DND-41 (cell line): ENCODE measurements at regions not wholly inside any gene's neighbourhood (a gene's known extent, or its start where the extent isn't known, plus 50 kb on each side); places are given as distances from the start of the nearest gene placed in this dataset.

ENCODE experiments used
- ATAC-seq: fragments of 200-7000 bp; cut with Tn5 transposase; 3 replicates; pipeline ENCODE4 v1.9.1; 2021; ENCODE audit warnings: low read depth; ENCODE audit not compliant: insufficient read depth
- DNase-seq: peaks from one replicate; pipeline ENCODE4 v3.0.0-alpha.2; 2020
- H2AFZ ChIP-seq: 2 replicates; pipeline ENCODE4 v1.6.0; 2012; ENCODE audit warnings: low read depth, low read length
- H3K27ac ChIP-seq: 2 replicates; pipeline ENCODE4 v1.5.1; 2012; ENCODE audit warnings: low read length, inconsistent platforms
- H3K27me3 ChIP-seq: fragments of 200-600 bp; sonication (generic); 2 replicates; pipeline ENCODE4 v1.6.0; 2012; ENCODE audit warnings: low read length, mild to moderate bottlenecking, inconsistent platforms; ENCODE audit not compliant: insufficient read depth, poor library complexity
- H3K36me3 ChIP-seq: 2 replicates; pipeline ENCODE4 v1.5.1; 2012; ENCODE audit warnings: low read length, inconsistent platforms; ENCODE audit not compliant: insufficient read depth
- H3K4me1 ChIP-seq: 2 replicates; pipeline ENCODE4 v1.5.1; 2012; ENCODE audit warnings: mild to moderate bottlenecking, low read length; ENCODE audit not compliant: insufficient read depth
- H3K4me2 ChIP-seq: 2 replicates; pipeline ENCODE4 v1.6.0; 2012; ENCODE audit warnings: mild to moderate bottlenecking, moderate library complexity, low read length, inconsistent platforms; ENCODE audit not compliant: insufficient read depth
- H3K4me3 ChIP-seq, 2 experiments: fragments of 200-600 bp in 1 of 2; shearing (Covaris generic) in 1 of 2; 2 replicates each; pipeline ENCODE4 v1.5.1; 2012 to 2016; ENCODE audit warnings: inconsistent platforms in 2 of 2, low read length in 2 of 2, mild to moderate bottlenecking in 2 of 2, low read depth in 1 of 2, moderate library complexity in 1 of 2
- H3K79me2 ChIP-seq: 2 replicates; pipeline ENCODE4 v1.6.0; 2012; ENCODE audit warnings: low read length, inconsistent platforms; ENCODE audit not compliant: insufficient read depth
- H3K9ac ChIP-seq: 2 replicates; pipeline ENCODE4 v1.6.0; 2012; ENCODE audit warnings: low read depth, mild to moderate bottlenecking, inconsistent platforms, low read length, moderate library complexity
- H3K9me3 ChIP-seq: 2 replicates; pipeline ENCODE4 v1.5.1; 2012; ENCODE audit warnings: low read length, moderate library complexity, mild to moderate bottlenecking, inconsistent platforms; ENCODE audit not compliant: insufficient read depth, severe bottlenecking
- H4K20me1 ChIP-seq: 2 replicates; pipeline ENCODE4 v1.6.0; 2012; ENCODE audit warnings: low read length; ENCODE audit not compliant: insufficient read depth
- CTCF ChIP-seq: IDR thresholded peaks from 2 replicates; pipeline ENCODE4 v1.5.1; 2012; ENCODE audit warnings: borderline replicate concordance, low read length, moderate library complexity, mild to moderate bottlenecking; ENCODE audit not compliant: poor library complexity, severe bottlenecking; ENCODE audit errors: extremely low read depth
- EZH2 ChIP-seq: IDR thresholded peaks from 3 replicates; pipeline ENCODE4 v1.6.1; 2012; ENCODE audit warnings: borderline replicate concordance, low read depth, mild to moderate bottlenecking, moderate library complexity, low read length, inconsistent platforms; ENCODE audit not compliant: severe bottlenecking

DNA sequence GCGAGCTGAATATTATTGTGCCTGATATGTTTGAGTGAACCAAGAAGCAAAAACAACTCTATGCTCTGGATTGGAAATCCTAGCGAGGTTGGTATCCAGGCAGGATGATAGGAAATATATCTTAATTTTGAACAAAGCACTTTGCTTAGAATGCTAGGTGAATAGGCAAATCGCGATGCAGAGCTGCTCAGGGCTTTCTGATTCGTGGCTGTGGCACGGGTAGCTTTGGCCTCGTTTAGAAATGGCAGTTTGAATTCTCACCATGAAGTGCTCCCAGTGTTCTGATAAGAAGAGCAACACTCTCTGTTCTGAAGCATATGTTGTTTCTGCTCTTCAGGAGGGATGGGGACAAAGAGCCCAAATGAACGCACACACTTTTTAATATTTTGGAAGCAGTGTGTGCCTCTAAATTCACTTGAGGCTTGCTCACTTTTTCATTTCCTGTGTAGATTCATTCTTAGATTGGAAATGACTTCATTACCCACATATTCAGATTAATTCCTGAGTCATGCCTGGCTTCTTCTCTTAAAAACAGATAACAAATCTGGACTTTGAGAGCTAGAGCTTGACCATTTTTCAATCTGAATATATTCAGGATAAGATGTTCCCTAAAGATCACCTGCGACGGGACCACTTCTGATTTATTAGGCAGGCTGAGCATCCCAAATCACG is 200.9 kb downstream of the RPAP3 start:
- H3K27ac ChIP-seq: no peak overlapping the region
- ATAC-seq: no peak
- no peak for TF ChIP-seq EZH2
- TF ChIP-seq CTCF: no peak

DNA sequence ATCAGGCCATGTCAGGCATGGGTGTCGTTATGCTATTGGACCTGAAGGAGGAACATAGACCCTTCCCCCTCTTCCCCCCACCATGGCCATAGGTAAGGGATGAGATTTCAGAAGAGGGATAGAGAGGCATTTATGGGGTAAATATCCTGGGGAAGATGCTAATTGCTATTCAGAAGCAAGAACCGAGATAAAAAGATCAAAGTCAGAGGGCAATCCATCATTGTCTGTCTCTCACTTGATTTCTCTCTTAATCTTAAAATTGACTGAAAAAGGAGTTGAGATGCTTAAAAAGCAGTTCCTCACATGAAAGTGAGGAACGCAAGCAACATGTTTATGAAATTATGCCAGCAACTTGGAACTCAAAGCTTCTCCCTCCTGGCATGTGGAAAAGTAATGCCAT is 212.0 kb downstream of the RPAP3 start:
- no peak for DNase-seq
- Histone ChIP-seq H3K9me3 (no peaks in the 10 kb centered on the region), H3K27ac (no peak overlapping the region), H3K4me1 (no peaks in the 10 kb centered on the region), H2AFZ (no peak overlapping the region), H3K27me3 (no peaks in the 10 kb centered on the region), H3K4me2 (no peak overlapping the region), H3K36me3 (no peaks in the 10 kb centered on the region), H4K20me1 (no peaks in the 10 kb centered on the region), H3K4me3 (no peak overlapping the region), H3K79me2 (no peaks in the 10 kb centered on the region), H3K9ac (no peak overlapping the region)
- ATAC-seq: no peak
- TF ChIP-seq EZH2: no peak
- TF ChIP-seq CTCF: no peak

More for the DNA sequence above, 200.9 kb downstream of the RPAP3 start:
- no peaks in the 10 kb centered on the region for H3K79me2 ChIP-seq
- H3K4me1 ChIP-seq: 0 out of 2 replicates have a peak, but pooled peaks cover 2% of the 10 kb centered on the region
- no peak overlapping the region for H3K4me2 ChIP-seq
- H3K9me3 ChIP-seq: no peaks in the 10 kb centered on the region
- no peak overlapping the region for H2AFZ ChIP-seq
- no peaks in the 10 kb centered on the region for H3K27me3 ChIP-seq
- H3K4me3 ChIP-seq: no peak overlapping the region
- no peak for DNase-seq
- H3K36me3 ChIP-seq: no peaks in the 10 kb centered on the region
- no peak overlapping the region for H3K9ac ChIP-seq
- H4K20me1 ChIP-seq: no peaks in the 10 kb centered on the region

DNA sequence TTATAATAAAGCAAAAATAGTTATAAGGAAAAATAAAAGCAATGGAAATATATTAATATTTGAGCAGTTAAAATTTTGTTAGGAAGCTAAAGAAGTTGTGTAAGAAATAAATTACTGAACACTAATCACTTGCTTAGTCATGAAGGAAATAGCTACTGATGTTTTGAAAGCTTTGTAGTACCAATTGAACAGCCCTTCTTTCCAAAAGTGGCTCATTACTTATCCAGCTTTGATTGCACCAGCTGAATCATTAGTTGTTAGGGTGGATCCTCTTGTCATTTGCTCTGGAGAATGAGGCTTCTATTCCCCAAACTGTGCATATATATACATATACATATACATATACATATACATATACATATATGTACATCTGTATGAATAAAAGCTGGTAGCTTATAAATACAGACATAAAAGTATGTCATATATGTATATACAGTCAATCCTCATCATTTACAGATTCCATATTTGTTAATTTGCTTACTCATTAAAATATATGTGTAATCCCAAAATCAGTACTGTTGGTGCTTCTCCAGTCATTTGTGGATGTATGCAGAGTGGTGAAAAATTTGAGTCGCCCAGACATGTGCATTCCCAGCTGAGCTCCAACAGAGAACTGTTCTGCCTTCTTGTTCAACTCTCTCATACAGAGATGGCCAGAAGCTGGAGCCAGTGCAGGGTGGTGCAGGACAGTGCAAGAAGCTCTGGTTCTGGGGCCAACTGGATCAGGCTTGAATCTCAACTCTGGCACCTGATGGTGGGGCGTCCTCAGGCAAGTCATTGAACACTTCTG is 214.1 kb downstream of the RPAP3 start:
- no peak overlapping the region for H3K4me2 ChIP-seq
- peaks cover 2% of the 10 kb centered on the region for H3K9me3 ChIP-seq
- H3K4me3 ChIP-seq: no peak overlapping the region
- DNase-seq (no peak), ATAC-seq (no peak)
- no peak overlapping the region for H3K9ac ChIP-seq
- H3K4me1 ChIP-seq: no peaks in the 10 kb centered on the region
- no peaks in the 10 kb centered on the region for H3K79me2 ChIP-seq
- H4K20me1 ChIP-seq: no peaks in the 10 kb centered on the region
- no peak overlapping the region for H2AFZ ChIP-seq
- no peaks in the 10 kb centered on the region for H3K36me3 ChIP-seq
- no peaks in the 10 kb centered on the region for H3K27me3 ChIP-seq
- H3K27ac ChIP-seq: no peak overlapping the region
- TF ChIP-seq EZH2 (no peak), CTCF (no peak)
